Non-pigmented ciliary epithelial cell (primary cell): ENCODE measurements at regions not wholly inside any gene's neighbourhood (a gene's known extent, or its start where the extent isn't known, plus 50 kb on each side); places are given as distances from the start of the nearest gene placed in this dataset.
A peak's percentile ranks its signal among the peaks of the same experiment; 100 is the strongest.
"Not testable (repeated sequence)": the region's sequence is repeated elsewhere in the genome, so short reads cannot be mapped to it uniquely, and the experiment has no call there.

ENCODE experiments used
- DNase-seq: peaks from one replicate; pipeline ENCODE4 v3.0.0-alpha.2; 2010; ENCODE audit warnings: low read depth

DNA sequence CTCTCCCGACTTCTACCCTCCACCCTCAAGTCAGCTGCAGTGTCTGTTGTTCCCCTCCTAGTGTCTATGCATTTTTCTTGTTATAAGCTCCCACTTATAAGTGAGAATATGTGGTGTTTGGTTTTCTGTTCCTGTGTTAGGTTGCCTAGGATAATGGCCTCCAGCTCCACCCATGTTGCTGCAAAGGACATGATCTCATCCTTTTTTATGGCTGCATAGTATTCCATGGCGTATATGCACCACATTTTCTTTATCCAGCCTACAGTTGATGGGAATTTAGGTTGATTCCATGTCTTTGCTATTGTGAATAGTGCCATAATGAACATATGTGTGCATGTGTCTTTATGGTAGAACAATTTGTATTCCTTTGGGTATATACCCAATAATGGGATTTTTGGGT is 80.7 kb downstream of the SPTSSA start:
- not testable (repeated sequence) for DNase-seq

DNA sequence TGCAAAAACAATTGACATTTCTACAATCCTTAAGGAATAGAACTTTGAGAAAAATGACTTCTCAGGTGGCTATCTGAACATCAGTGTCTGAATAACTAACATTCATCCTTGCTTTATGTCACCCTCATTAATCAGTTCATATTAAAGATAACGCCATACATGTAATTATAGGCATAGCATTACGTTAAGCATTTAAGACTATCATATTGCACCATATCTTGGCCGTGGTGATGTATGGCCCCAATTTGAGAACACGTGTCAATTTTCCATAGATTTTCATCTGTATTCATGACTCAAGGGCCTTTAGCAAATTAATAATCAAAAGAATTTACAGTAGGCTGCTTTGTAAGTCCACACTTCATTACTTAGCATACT is 81.6 kb downstream of the SPTSSA start:
- DNase-seq = no peak

DNA sequence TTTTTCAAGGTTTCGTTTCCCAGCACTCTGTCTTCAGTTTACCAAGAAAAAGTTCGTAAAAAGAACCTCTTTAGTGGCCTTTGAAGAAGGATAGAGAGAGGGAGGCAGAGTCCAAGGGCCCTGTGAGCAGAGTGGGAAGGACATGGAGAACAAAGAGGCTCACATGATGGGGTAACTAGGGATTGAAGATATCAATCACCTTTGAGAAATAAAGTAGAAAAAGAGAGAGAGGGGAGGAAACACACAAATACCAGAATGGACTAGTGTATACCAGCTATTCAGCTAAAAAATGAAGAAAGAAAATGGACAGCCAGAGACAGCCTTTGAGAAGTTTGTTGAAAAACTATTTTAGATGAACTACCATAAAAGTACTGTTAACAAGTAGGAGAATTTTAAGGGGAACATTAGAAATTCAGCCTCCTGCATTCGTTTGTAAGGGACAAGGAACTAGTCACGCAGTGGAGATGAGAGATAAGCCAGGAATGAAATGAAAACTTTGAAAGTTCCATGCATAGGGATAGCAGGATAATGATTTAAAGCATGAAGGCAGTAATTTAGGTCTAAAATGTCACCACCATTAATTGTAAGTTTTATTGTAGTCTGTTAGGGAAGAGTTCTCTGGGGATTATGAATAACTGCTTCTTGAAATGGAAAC is 82.1 kb downstream of the SPTSSA start:
- DNase-seq = no peak

DNA sequence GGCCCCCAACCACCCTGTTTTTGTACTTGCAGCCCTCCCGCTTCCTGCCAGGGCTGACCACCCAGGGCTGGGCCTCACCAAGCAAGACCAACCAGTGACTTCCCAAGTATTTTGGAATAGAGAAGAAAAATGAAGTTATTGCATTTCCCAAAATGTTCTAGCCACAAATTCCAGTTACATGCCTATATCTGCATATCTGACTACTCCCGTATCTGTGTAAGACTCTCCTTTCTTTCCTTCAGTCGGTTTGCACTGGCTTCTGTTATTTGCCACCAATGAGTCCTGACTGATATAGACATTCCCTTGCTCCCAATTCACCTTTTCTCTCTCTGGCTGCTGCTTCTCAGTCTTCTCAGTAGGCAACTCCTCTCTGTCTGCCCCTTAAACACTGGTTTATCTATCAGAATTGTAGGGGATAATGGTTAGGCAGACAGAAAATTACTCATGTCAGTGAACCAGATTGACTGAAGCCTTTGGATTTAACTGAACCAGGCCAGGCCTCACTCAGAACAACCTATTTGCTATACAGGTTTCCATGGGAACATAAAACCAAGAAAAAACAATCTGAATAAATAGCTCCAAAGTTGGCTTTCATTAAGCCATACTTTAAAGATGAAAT is 85.3 kb downstream of the SPTSSA start:
- no peak for DNase-seq

DNA sequence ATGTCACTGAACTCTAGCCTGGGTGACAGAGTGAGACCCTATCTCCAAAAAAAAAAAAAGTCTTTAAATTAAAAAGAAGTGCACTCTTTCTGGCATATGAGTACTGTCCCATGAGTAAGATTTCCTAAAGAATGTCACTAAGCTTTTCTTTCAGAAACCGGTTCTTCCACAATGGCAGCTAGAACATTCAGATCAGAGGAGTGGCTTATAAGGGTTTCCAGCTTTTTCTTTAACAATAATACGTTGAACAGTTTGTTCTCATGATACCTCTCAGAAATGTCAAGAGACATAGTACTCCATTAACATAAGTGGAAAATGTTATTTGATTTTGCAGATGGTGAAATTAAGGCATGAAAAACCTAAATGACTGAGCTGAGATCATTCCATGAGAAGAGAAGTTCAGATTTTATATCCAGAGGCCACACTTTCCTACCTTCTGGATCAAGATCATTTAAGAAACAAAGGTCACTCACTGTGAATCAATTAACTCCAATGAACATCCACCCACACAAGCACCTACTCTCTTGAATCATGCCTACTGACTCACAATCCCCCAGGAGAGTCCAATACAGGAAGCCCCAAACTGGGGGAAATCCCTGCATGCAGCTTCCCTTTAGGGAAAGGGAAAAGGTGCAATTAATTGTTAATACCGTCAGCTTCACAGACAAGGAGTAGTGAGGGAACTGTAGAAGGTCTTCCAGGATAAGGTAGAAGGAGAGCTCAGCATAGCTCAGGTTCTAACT is 86.9 kb downstream of the SPTSSA start:
- DNase-seq = no peak

DNA sequence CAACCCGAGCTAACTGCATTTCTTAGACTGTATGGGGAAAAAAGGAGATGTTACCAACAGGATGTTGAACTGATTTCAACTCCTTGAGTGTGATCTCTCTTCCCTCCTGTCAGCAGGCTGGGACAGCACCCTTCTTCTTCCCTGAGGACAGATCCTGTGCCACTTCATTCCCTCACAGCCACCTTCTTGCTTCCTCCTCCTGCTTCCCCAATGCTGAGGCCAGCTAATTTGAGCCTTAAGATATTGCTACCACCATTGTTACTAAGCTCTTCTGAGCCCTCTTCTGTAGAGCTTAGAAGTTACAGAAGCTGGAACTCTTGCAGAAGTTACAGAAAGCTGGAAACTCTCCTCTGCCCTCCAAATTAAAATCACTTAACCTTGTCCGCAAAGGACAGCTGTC is 88.8 kb downstream of the SPTSSA start:
- DNase-seq = no peak

DNA sequence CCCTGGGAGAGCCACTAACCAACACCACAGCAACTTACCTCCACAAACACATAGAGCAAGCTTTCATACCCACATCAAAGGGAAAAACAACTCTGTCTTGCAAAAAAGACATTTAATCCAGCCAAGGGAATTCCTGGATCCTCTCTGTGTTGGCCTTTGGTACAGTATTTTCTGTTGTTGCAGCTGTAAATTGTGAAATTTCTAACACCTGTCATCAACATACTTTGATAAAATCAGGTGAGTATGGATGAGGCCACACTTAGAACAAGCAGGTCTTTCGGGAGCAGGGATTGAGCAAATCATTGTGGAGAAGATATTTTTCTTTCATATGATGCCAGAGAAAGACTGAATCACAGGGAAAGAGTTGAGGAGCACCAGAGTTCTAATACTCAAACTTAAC is 89.3 kb downstream of the SPTSSA start:
- no peak for DNase-seq

DNA sequence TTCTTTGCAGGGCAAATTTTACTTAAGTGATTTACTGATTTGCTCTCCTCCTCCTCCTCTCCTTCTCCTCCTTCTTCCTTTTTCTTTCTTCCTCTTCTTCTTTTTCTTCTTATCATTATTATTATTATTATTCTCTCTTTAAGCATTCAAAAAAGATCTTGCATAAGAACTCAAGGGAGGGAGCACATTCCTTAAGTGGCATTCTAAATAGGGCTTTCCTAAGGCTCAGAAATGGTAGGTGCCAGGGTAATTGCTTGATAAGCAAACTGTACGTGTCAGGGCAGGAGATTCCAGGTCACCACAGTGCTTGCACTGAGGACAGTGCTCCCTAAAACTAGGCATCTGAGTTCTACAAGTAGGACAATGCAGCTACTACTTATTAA is 92.4 kb downstream of the SPTSSA start:
- DNase-seq = no peak

DNA sequence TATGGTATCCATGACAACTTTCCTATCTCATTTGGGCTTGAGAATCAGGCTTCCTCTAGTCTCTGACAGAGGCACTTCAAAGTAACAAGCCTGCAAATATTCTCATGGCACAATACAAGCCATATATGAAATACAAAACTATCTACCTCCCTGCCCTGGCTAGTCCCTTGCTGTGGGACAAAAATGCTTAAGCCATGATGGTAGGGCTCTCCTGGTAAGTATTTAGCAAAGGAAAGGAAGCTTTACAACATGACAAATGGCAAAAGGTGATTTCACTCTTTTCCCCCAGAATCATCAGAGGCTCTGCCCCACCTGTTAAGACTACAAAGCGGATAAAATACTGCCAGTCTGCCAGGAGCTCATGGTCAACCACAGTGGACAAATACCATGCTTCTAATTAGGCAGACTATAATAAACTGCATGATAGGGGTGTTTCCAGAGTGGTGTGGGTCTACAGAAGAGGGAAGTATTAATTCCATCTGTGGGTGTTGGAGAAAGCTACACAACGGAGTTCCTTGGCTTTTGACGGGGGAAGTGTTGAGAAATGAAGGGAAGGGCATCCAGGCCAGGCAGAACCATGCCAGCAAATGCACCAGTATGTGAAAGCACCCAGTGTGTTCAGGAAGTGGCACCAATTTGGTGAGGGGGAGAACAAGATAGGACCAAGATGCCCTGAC is 92.9 kb downstream of the SPTSSA start:
- DNase-seq = no peak

DNA sequence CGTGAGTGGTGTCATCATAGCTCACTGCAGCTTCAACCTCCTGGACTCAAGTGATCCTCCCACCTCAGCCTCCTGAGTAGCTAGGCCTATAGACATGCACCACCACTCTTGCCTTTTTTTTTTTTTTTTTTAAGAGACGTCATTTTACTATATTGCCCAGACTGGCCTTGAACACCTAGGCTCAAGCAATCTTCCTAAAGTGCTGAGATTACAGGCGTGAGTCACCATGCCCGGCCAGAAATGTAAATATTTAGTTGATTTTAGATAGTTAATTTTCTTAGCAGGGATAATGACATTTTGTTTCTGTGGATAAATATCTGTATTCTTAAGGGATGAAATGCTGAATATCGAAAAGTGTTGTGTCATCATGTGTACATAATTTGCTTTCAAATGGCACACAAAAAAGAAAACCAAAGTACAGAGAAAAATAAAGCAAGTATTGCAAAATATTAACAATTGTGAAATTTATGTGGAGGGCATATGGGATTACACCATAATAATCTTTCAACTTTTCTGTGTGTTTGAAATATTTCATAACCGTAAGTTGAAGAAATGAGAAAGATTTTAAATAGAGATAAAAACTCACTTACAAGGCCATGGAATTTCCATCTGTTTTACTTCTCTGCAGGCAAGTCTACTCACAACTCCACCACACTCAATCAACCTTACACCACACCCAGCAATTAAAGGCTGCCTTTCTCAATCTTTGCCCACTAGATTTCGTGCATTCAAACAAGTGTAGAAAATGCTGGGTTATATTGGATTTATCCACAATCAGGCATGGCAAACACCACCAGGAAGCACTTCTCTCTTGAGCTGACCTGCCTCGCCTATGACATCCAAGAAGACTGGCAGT is 93.7 kb downstream of the SPTSSA start:
- no peak for DNase-seq

DNA sequence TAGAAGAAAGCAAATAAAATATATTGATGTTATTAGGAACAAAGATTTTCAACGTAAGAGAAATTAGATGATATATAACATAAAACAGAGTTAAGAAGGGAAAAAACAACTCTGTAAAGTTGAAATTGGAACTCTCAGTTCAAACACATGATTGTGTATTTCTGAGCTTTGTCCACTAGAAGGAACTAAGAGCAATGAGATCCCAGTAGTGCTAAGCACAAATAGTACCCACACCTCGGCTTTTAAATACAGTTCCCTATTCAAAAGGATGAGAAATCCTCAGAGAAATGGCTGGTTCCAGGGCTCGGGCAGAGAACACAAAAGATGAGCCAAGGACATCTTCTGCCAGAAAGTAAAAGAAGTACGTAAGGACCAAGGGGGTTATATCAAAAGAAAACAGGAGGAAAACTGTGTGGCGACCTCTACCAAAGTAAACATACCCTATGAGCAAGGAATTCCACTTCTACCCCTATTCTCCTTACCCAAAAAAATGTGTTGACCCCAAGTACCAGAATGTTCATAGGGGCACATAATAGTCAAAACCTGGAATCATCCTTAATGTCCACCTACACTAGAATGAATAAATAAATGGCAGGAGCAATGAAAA is 96.6 kb downstream of the SPTSSA start:
- no peak for DNase-seq

DNA sequence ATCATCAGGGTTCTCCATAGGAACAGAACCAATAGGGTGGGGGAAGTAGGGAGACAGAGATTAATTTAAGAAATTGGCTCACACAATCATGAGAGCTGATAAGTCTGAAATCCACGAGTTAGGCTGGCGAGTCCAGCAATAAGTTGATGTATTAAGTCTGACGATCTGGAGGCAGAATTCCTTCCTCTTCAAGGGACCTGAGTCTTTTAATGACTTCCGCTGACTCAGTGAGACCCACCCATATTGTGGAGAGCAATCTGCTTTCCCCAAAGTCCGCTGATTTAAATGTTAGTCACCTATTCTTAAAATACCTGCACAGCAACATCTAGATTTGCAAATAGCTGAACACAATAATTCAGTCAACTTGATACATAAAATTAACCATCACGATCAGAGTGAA is 97.8 kb downstream of the SPTSSA start:
- DNase-seq = no peak

DNA sequence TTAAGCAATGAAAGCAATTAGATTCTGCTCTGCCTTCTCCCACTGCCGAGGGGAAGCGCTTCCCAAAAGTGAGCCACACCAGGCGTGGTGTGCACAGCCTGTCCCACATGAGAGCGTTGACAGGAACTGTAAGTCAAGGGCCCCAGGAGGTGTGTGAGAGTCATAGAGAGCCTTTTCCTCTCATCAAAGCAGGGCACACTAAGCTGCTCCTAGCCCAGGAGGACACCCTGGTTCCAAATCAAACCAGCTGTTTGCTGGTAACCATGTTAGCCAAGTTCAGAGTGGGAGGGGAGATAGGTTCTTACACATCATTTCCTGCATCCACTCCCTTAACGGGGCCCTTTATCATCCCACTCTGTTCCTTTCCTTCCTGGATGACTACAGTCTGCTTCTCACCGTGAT is 98.3 kb downstream of the SPTSSA start:
- DNase-seq = no peak

DNA sequence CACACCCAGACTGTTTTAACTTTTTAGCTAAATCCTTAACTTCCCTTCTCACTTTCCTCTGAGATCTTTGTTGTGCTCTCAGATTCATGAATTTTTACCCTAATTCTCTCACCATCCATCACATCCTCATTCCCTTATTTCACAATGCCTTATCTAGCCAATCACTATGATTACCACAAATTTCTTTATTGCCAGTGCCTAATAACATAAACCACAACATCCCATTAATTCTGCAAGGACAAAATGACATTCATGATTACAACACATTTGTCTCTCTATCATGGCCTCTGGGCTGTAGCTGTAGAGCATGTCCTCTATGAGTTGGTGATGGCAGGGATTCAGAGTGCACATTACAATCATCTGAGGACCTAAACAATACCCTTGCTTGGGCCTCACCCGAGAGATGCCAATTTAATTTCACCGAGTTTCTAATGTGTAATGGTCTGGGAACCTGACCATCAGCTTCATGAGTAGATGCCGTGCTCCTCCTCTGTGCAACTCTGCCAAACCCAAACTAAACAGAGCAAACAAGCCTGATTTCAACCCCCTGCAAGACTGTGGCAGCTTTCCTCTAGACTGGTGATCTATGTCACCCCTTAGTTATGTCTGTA is 99.3 kb downstream of the SPTSSA start:
- no peak for DNase-seq

DNA sequence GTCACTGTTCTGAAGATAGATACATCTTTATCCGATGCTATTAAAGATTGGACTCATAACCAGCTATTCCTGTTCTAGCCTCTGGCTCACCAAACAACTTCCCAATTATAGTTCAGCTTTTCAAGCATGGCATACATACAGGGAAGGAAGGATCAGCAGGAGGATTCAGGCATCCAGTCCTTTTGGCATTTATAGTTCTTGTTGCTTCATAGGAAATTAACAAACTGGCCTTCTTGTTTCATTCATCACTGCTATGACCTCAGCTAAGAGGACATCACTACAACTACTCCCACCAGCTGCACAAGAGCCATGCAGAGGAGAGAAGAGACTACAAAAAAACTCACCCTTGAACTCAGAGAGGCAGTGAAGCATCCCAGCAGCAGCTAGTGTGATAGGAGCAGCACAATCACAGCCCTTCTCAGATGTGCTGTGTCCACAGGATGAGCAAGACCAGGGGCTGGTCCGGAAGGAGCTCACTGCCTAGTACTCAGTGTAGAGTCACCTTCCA is 100.5 kb downstream of the SPTSSA start:
- DNase-seq = no peak

DNA sequence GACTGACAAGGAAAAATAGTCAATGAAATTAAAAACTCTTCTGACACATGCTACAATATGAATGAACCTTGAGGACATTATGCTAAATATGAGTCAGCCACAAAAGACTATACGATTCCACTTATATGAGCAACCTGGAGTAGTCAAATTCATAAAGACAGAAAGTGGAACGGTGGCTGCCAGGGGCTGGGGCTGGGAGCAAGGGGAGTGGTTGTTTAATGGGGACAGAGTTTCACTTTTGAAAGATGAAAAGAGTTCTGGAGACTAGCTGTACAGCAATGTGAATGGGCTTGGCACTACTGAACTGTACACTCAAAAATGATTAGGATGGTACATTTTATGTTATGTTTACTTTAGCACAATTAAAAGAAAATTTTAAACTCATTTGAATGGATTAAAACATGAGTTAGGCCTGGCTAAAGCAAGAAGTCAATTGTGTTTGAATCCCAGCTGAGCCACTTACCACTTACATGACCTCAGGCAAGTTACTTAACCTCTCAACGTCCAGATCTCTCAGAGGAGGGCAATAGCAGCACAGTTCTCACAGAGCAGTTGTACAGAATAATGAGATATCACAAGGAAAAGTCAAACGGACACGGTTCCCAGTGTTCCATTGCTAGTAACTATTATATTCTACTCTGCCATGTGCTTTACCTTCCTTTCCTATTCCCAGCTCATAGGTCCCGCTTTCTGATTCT is 102.5 kb downstream of the SPTSSA start:
- no peak for DNase-seq

DNA sequence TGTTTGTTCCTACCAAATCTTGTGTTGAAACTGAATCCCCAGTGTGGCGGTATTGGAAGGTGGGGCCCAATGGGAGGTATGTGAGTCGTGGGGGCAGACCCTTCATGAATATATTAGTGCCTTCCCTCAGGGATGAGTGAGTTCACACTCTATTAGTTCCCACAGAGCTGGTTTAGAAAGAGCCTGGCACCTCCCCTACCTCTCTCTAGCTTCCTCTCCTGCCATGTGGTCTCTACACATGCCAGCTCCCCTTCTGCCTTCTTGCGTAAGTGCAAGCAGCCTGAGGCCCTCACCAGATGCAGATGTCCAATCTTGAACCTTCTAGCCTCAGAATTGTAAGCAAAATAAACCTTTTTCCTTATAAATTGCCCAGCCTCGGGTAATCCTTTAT is 105.8 kb downstream of the SPTSSA start:
- no peak for DNase-seq

DNA sequence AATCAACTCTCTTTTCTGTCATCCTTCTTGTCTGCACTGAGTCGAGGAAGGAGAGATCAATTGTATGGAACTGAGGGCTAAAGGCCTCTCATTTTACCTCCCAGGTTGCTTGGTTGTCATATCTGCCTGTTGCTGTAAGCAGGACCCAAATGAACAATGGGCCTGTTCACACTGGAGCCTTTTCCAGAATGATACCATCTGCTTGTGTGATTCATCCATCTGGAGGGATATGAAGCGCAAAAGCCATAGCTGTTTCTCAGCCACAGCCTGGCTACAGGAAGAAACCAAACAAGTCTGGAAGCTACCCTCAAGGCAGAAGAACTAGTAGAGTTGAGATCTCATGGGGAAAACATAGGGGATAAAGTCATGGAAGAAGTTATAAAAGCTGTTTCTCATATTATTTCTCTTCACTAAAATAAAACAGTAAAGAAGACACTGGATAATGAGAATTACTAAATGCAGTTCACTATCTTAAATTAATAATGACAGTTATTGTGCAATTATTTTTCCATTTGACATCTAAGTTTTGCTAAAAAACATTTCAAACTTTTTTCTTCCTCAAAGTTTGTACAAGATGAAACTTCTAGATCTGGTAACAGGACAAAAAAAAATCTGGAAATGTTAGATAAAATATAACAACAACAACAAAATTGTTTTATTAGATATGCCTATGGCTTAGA is 106.3 kb downstream of the SPTSSA start:
- DNase-seq = peak; percentile 64

DNA sequence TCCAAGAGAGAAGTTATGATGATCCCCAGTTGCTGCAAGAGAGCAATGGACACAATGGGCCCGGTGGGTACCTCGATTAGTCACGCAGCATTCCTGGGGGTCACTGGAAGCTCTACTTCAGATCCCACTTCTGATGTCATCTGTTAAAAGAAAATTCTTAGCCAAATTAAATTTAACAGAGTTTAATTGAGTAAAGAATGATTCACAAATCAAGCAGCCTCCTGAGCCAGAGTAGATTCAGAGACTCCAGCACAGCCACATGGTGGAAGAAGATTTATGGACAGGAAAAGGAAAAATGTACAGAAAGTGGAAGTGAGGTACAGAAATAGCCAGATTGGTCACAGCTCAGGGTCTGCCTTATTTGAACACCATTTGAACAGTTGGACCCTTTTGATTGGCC is 107.5 kb downstream of the SPTSSA start:
- no peak for DNase-seq

DNA sequence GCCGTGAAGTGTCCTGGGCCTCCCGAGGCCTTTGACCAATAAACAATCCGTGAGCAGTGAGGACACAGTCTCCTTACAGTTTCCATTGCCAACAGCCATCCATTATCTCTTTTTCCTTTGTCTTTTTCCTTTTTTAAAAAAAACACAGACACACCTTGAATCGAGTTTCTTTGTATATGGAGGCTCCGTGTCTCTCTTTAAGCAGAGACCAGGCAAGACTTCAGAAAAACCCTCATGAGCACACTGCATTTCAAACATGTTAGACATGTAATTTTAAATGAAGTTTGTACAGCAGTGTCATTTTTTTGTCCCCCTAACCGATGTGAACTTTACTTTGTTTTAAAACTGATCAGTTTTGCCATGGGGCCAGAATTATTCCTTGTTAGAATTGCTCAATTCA is 111.1 kb downstream of the SPTSSA start:
- no peak for DNase-seq
